Activated naive CD8-positive, alpha-beta T cell treated with anti-CD3 and anti-CD28 coated beads, Interleukin-2, amount 50 U/mL, for 24 hours (primary cell): ENCODE measurements at regions not wholly inside any gene's neighbourhood (a gene's known extent, or its start where the extent isn't known, plus 50 kb on each side); places are given as distances from the start of the nearest gene placed in this dataset.
A peak's percentile ranks its signal among the peaks of the same experiment; 100 is the strongest.

Experiments used
- ATAC-seq: fragments of 150-1000 bp; cut with Tn5 transposase; one replicate; pipeline ENCODE4 v1.10.0; 2021
- DNase-seq: peaks from one replicate; pipeline ENCODE4 v3.0.0; 2021
- H3K27ac Mint-ChIP-seq: one replicate; pipeline ENCODE4 v1.8.0; 2021; ENCODE audit warnings: mild to moderate bottlenecking, mixed read lengths
- H3K27me3 Mint-ChIP-seq: one replicate; pipeline ENCODE4 v1.8.0; 2021; ENCODE audit warnings: mixed read lengths
- H3K36me3 Mint-ChIP-seq: one replicate; pipeline ENCODE4 v1.8.0; 2021; ENCODE audit warnings: low read depth, mixed read lengths
- H3K4me1 Mint-ChIP-seq: one replicate; pipeline ENCODE4 v1.8.0; 2021; ENCODE audit warnings: mixed read lengths
- H3K4me3 Mint-ChIP-seq: one replicate; pipeline ENCODE4 v1.8.0; 2021; ENCODE audit warnings: mild to moderate bottlenecking, moderate library complexity, mixed read lengths
- H3K9me3 Mint-ChIP-seq: one replicate; pipeline ENCODE4 v1.8.0; 2021; ENCODE audit warnings: mixed read lengths

GRCh38 chr4:144371485-144371884 is 231.0 kb upstream of the GYPA start:
- no peak overlapping the region for H3K27ac Mint-ChIP-seq
- no peaks in the 10 kb centered on the region for H3K4me1 Mint-ChIP-seq
- no peak for DNase-seq
- no peak overlapping the region for H3K4me3 Mint-ChIP-seq
- H3K9me3 Mint-ChIP-seq = no peaks in the 10 kb centered on the region
- H3K27me3 Mint-ChIP-seq = peaks cover 2% of the 10 kb centered on the region
- no peaks in the 10 kb centered on the region for H3K36me3 Mint-ChIP-seq
- ATAC-seq = no peak

GRCh38 chr4:144374065-144374464 is 233.5 kb upstream of the GYPA start:
- peaks cover 2% of the 10 kb centered on the region for H3K27me3 Mint-ChIP-seq
- no peak overlapping the region for H3K4me3 Mint-ChIP-seq
- DNase-seq (no peak), ATAC-seq (peak; percentile 4)
- no peaks in the 10 kb centered on the region for H3K4me1 Mint-ChIP-seq
- H3K27ac Mint-ChIP-seq = no peak overlapping the region
- H3K9me3 Mint-ChIP-seq = no peaks in the 10 kb centered on the region
- no peaks in the 10 kb centered on the region for H3K36me3 Mint-ChIP-seq

GRCh38 chr4:144376866-144377265 is 236.3 kb upstream of the GYPA start:
- Mint-ChIP-seq H3K36me3 (no peaks in the 10 kb centered on the region), H3K27ac (no peak overlapping the region), H3K4me1 (no peaks in the 10 kb centered on the region), H3K9me3 (no peaks in the 10 kb centered on the region), H3K4me3 (no peak overlapping the region), H3K27me3 (peaks cover 2% of the 10 kb centered on the region)
- DNase-seq (no peak), ATAC-seq (no peak)

- ATAC-seq = no peak
- H3K36me3 Mint-ChIP-seq = no peaks in the 10 kb centered on the region
- H3K27ac Mint-ChIP-seq = no peak overlapping the region
Measured at GRCh38 chr4:144384408-144384807, 243.9 kb upstream of the GYPA start.

GRCh38 chr4:144399927-144400326 is 246.0 kb upstream of the HHIP start:
- H3K4me3 Mint-ChIP-seq = no peak overlapping the region
- peaks cover 3% of the 10 kb centered on the region for H3K9me3 Mint-ChIP-seq
- H3K27me3 Mint-ChIP-seq = no peaks in the 10 kb centered on the region
- no peaks in the 10 kb centered on the region for H3K4me1 Mint-ChIP-seq
- H3K27ac Mint-ChIP-seq = no peak overlapping the region
- ATAC-seq (no peak), DNase-seq (no peak)
- no peaks in the 10 kb centered on the region for H3K36me3 Mint-ChIP-seq

More at GRCh38 chr4:144384408-144384807, 243.9 kb upstream of the GYPA start:
- Mint-ChIP-seq H3K9me3 (peaks cover 7% of the 10 kb centered on the region), H3K4me3 (no peak overlapping the region), H3K27me3 (no peaks in the 10 kb centered on the region), H3K4me1 (no peaks in the 10 kb centered on the region)
- no peak for DNase-seq

GRCh38 chr4:144402176-144402575 is 243.8 kb upstream of the HHIP start:
- H3K9me3 Mint-ChIP-seq = peaks cover 3% of the 10 kb centered on the region
- H3K4me3 Mint-ChIP-seq = no peak overlapping the region
- H3K27ac Mint-ChIP-seq = no peak overlapping the region
- ATAC-seq (no peak), DNase-seq (no peak)
- no peaks in the 10 kb centered on the region for H3K27me3 Mint-ChIP-seq
- no peaks in the 10 kb centered on the region for H3K4me1 Mint-ChIP-seq
- no peaks in the 10 kb centered on the region for H3K36me3 Mint-ChIP-seq

- H3K36me3 Mint-ChIP-seq = no peaks in the 10 kb centered on the region
- no peak overlapping the region for H3K27ac Mint-ChIP-seq
- no peaks in the 10 kb centered on the region for H3K4me1 Mint-ChIP-seq
- no peak for DNase-seq
- no peak for ATAC-seq
- peaks cover 3% of the 10 kb centered on the region for H3K9me3 Mint-ChIP-seq
- H3K27me3 Mint-ChIP-seq = no peaks in the 10 kb centered on the region
- no peak overlapping the region for H3K4me3 Mint-ChIP-seq
Measured at GRCh38 chr4:144402999-144403398, 243.0 kb upstream of the HHIP start.

- ATAC-seq = no peak
Measured at GRCh38 chr4:144403893-144404292, 242.1 kb upstream of the HHIP start.

GRCh38 chr4:144409525-144409924 is 236.4 kb upstream of the HHIP start:
- Mint-ChIP-seq H3K4me3 (no peak overlapping the region), H3K36me3 (no peaks in the 10 kb centered on the region), H3K4me1 (no peaks in the 10 kb centered on the region), H3K27ac (no peak overlapping the region), H3K27me3 (no peaks in the 10 kb centered on the region), H3K9me3 (peaks cover 4% of the 10 kb centered on the region)
- DNase-seq (no peak), ATAC-seq (no peak)

More at GRCh38 chr4:144403893-144404292, 242.1 kb upstream of the HHIP start:
- Mint-ChIP-seq H3K36me3 (no peaks in the 10 kb centered on the region), H3K4me1 (no peaks in the 10 kb centered on the region), H3K4me3 (no peak overlapping the region), H3K27ac (no peak overlapping the region), H3K9me3 (peaks cover under 1% of the 10 kb centered on the region), H3K27me3 (no peaks in the 10 kb centered on the region)
- DNase-seq = no peak

- ATAC-seq = no peak
- Mint-ChIP-seq H3K4me3 (no peak overlapping the region), H3K36me3 (no peaks in the 10 kb centered on the region)
Measured at GRCh38 chr4:144410230-144410783, 235.6 kb upstream of the HHIP start.

GRCh38 chr4:144411119-144411518 is 234.8 kb upstream of the HHIP start:
- no peaks in the 10 kb centered on the region for H3K4me1 Mint-ChIP-seq
- no peaks in the 10 kb centered on the region for H3K36me3 Mint-ChIP-seq
- no peak for ATAC-seq

More at GRCh38 chr4:144410230-144410783, 235.6 kb upstream of the HHIP start:
- peaks cover 4% of the 10 kb centered on the region for H3K9me3 Mint-ChIP-seq
- no peak for DNase-seq
- H3K4me1 Mint-ChIP-seq = no peaks in the 10 kb centered on the region
- no peaks in the 10 kb centered on the region for H3K27me3 Mint-ChIP-seq
- no peak overlapping the region for H3K27ac Mint-ChIP-seq

GRCh38 chr4:144411700-144412099 is 234.3 kb upstream of the HHIP start:
- H3K27me3 Mint-ChIP-seq = no peaks in the 10 kb centered on the region
- H3K4me1 Mint-ChIP-seq = no peaks in the 10 kb centered on the region
- no peak for ATAC-seq
- no peak overlapping the region for H3K4me3 Mint-ChIP-seq
- no peak for DNase-seq
- no peaks in the 10 kb centered on the region for H3K36me3 Mint-ChIP-seq
- H3K27ac Mint-ChIP-seq = no peak overlapping the region
- peaks cover 4% of the 10 kb centered on the region for H3K9me3 Mint-ChIP-seq

More at GRCh38 chr4:144411119-144411518, 234.8 kb upstream of the HHIP start:
- H3K9me3 Mint-ChIP-seq = peaks cover 4% of the 10 kb centered on the region
- H3K27me3 Mint-ChIP-seq = no peaks in the 10 kb centered on the region
- no peak overlapping the region for H3K27ac Mint-ChIP-seq
- DNase-seq = no peak
- H3K4me3 Mint-ChIP-seq = no peak overlapping the region

GRCh38 chr4:144421056-144421455 is 224.9 kb upstream of the HHIP start:
- H3K27me3 Mint-ChIP-seq = no peaks in the 10 kb centered on the region
- ATAC-seq = no peak
- H3K36me3 Mint-ChIP-seq = no peaks in the 10 kb centered on the region
- DNase-seq = no peak
- no peak overlapping the region for H3K27ac Mint-ChIP-seq
- no peak overlapping the region for H3K4me3 Mint-ChIP-seq
- H3K9me3 Mint-ChIP-seq = no peaks in the 10 kb centered on the region
- H3K4me1 Mint-ChIP-seq = no peaks in the 10 kb centered on the region

GRCh38 chr4:144421839-144422565 is 224.0 kb upstream of the HHIP start:
- no peaks in the 10 kb centered on the region for H3K4me1 Mint-ChIP-seq
- no peak for ATAC-seq
- no peak overlapping the region for H3K27ac Mint-ChIP-seq
- DNase-seq = no peak
- no peaks in the 10 kb centered on the region for H3K36me3 Mint-ChIP-seq
- no peaks in the 10 kb centered on the region for H3K27me3 Mint-ChIP-seq
- H3K9me3 Mint-ChIP-seq = no peaks in the 10 kb centered on the region
- H3K4me3 Mint-ChIP-seq = no peak overlapping the region

GRCh38 chr4:144423930-144424329 is 222.0 kb upstream of the HHIP start:
- no peaks in the 10 kb centered on the region for H3K27me3 Mint-ChIP-seq
- H3K4me3 Mint-ChIP-seq = no peak overlapping the region
- H3K36me3 Mint-ChIP-seq = no peaks in the 10 kb centered on the region
- ATAC-seq (no peak), DNase-seq (no peak)
- H3K27ac Mint-ChIP-seq = no peak overlapping the region
- H3K9me3 Mint-ChIP-seq = no peaks in the 10 kb centered on the region
- H3K4me1 Mint-ChIP-seq = no peaks in the 10 kb centered on the region
